ENCODE measurements at regions not wholly inside any gene's neighbourhood (a gene's known extent, or its start where the extent isn't known, plus 50 kb on each side); places are given as distances from the start of the nearest gene placed in this dataset.

- Histone ChIP-seq H4K20me1 (replicated peaks; ENCODE audit: control insufficient read depth, insufficient read depth, low read length) (no peaks in the 10 kb centered on the region), H3K27me3 (ENCODE audit: control insufficient read depth in 2 of 2, insufficient read depth in 2 of 2, low read length in 2 of 2) (no peaks in the 10 kb centered on the region), H3K27ac (ENCODE audit: extremely low read depth, low read depth, low read length) (no peak overlapping the region), H3K4me3 (no peak overlapping the region), H3K9ac (ENCODE audit: insufficient read depth in 1 of 2, low read depth in 2 of 2, low read length in 2 of 2) (no peak overlapping the region), H3K4me1 (replicated peaks in 1 of 2; ENCODE audit: control insufficient read depth in 2 of 2, insufficient read depth in 2 of 2, low read length in 2 of 2) (no peaks in the 10 kb centered on the region), H3K36me3 (ENCODE audit: control insufficient read depth, insufficient read depth, low read length) (no peaks in the 10 kb centered on the region), H3K9me3 (replicated peaks; ENCODE audit: control insufficient read depth, insufficient read depth, low read depth, low read length) (0 out of 2 replicates have a peak, but pooled peaks cover 2% of the 10 kb centered on the region), H3K9me1 (ENCODE audit: control insufficient read depth, insufficient read depth, low read length) (no peaks in the 10 kb centered on the region), H2AFZ (ENCODE audit: low read depth, low read length) (no peak overlapping the region), H3K4me2 (ENCODE audit: insufficient read depth, low read length) (no peak overlapping the region), H3K79me2 (ENCODE audit: control insufficient read depth, insufficient read depth, low read length) (no peaks in the 10 kb centered on the region)
- 42% methylated on average over 1 of the region's 1 CpG for WGBS (ENCODE audit: insufficient coverage, low coverage, missing lambda C conversion rate)
- intact Hi-C loops (cut with micrococcal nuclease) (no loop called here), in situ Hi-C loops (cut with MboI) (no loop called here)
- ATAC-seq (no peak), FAIRE-seq (no peak), DNase-seq (ENCODE audit: extremely low read depth in 1 of 4, low spot score in 3 of 4) (no peak)
- POLR2A ChIA-PET = no interaction called here
- BruUV-seq (replicated peaks) = no TSS peak
- no peak for TF ChIP-seq CREM (IDR thresholded peaks at IDR 0.05; ENCODE audit: low read depth)
- no peak for TF ChIP-seq ZNF398 (CRISPR knock-in tag; IDR thresholded peaks at IDR 0.05)
- no peak for TF ChIP-seq CAMTA2 (CRISPR knock-in tag; conservative IDR thresholded peaks at IDR 0.05)
- no peak for TF ChIP-seq MAZ (CRISPR knock-in tag; conservative IDR thresholded peaks at IDR 0.05 in 1 of 2, IDR thresholded peaks at IDR 0.05 in 1 of 2)
- TF ChIP-seq FUS (optimal IDR thresholded peaks at IDR 0.05; ENCODE audit: low read depth, low read length) = no peak
- TF ChIP-seq MITF (IDR thresholded peaks at IDR 0.05) = no peak
- no peak for TF ChIP-seq ZNF75A (CRISPR knock-in tag; IDR thresholded peaks at IDR 0.05)
- TF ChIP-seq SRSF1 (IDR thresholded peaks at IDR 0.05; ENCODE audit: low read depth, low read length) = no peak
- no peak for TF ChIP-seq TFAM (CRISPR knock-in tag; conservative IDR thresholded peaks at IDR 0.05)
- TF ChIP-seq MIER1 (IDR thresholded peaks at IDR 0.05; ENCODE audit: low read depth) = no peak
- TF ChIP-seq CBX8 (IDR thresholded peaks at IDR 0.05; ENCODE audit: borderline replicate concordance, extremely low read depth, low read depth, low read length, poor library complexity, severe bottlenecking) = no peak
- no peak for TF ChIP-seq CREB3L1 (IDR thresholded peaks at IDR 0.05; ENCODE audit: borderline replicate concordance, low read depth)
- TF ChIP-seq BCL6 (CRISPR knock-in tag; IDR thresholded peaks at IDR 0.05) = no peak
- no peak for TF ChIP-seq NR2C1 (IDR thresholded peaks at IDR 0.05)
- no peak for TF ChIP-seq NR2C1 (tag; IDR thresholded peaks at IDR 0.05)
- CTCF ChIA-PET (ENCODE audit: low intra/inter-chr PET ratio) = no interaction called here
Measured at GRCh38 chr3:166011771-166012170, 174.5 kb upstream of the BCHE start.

Measured in K562 (cell line).